SW 1271 (cell line): ENCODE measurements at regions not wholly inside any gene's neighbourhood (a gene's known extent, or its start where the extent isn't known, plus 50 kb on each side); places are given as distances from the start of the nearest gene placed in this dataset.

ENCODE experiments used
- DNase-seq, 2 experiments: peaks; one replicate each; lab custom pipeline; 2025; lab: John Stamatoyannopoulos, UW

DNA sequence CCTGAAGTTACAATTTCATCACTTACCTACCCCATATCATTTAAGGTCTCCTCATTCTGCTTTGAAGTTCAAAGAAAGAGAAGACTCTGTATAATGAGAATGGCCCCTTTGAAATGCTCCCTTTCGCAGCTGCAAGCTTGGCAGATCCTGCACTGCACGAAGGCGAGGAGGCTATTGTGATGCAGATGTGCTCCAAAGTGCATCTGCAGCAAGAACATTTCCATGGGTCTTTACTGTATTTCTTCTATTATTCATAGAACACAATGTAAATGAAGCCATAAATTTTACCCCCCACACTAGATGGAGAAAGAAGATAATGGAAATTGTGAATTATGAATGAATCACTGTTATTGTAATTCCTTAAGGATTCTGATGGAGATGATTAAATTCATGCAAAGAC lies 178.7 kb downstream of the CHD9NB start:
- no peak for DNase-seq

DNA sequence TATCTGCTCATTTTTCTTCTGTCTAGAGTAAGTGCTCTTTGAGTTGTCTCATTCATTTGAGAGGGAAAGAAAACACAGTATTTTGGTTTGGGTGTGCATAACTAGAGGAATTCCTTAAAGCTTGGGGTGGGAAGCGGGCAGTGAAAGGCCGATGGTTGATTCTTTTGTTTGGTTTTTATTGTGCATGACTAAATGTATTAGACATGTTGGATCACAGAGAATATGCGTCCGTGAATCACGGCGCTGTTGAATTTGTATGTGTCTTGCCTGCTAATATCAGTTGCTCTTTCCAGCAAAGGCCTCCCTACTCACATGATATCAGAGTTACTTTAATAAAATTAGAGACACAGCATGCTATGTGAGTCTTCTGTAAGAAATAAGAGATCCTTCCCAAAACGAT lies 180.0 kb downstream of the CHD9NB start:
- no peak for DNase-seq

DNA sequence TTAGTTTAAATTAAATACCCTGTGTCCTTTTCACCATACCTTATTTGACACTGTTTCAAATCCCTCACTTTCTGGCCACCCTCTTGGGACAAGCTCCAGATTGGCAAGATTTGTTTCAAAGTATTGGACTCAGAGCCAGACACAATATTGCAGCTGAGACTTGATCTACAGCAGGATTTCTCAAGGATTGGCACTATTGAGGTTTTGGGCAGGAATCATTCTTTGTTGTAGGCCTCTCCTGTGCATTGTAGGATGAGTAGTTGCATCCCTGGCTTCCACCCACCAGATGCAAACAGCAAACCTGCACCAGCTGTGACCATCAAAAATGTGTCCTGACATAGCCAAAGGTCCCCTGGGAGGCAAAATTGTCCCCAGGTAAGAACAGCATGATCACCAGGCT lies 181.2 kb downstream of the CHD9NB start:
- no peak for DNase-seq

DNA sequence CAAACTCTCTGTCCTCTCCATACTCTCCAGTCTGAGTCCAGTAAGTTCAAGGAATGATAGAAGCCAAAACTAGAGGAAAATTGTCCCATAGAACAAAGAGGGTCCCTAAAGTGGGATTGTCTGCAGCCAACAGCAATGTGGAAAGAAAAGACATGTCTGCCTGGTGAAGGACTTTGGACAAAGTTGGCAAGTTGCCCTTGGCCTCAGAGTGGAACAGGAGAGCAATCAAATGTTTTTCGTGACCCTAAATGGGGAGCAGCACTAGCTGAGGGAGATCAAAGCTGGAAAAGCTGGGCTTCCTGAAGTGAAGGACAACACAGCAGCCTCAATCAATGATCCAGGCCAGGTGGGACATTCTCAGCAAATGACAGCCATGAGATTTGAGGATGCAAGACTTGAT lies 183.5 kb downstream of the CHD9NB start:
- DNase-seq, result no peak

DNA sequence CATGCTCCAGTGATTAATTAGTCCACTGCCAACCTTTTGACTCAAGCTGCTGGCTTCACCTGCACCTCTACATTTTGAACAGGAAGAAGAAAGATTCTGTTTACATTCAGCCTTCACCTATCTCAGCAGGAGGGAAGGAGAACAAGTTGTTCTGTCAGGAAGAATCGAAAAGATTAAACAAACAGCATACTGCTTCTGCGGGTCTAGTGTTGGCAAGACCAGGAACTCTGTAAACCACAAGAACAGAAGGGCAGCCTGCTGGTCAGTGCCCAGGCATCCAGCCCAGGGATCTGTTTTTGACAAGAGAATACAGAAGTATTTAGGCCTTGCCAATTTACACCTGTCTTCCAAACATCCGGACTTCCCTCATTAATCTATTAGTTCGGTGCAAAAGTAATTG lies 189.7 kb downstream of the CHD9NB start:
- DNase-seq, result no peak

DNA sequence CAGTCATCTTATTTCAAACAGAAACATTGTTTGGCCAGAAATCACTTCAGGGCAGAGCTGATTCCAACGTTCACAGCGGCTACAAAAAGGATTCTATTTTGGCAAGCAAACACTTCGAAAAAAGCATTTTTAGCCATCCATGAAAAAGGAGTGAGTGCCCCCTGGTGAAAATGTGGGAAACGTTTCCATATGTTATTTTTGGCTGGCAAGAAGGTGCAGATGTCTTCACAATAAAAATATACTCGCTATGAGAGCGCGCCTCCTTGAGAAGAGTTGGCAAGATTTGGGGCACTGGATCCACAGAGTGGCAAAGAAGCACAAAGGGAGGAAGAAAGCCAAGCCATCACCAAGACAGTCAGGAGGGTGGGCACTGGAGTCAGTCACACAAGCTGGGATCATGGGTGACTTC lies 191.1 kb downstream of the CHD9NB start:
- no peak for DNase-seq

DNA sequence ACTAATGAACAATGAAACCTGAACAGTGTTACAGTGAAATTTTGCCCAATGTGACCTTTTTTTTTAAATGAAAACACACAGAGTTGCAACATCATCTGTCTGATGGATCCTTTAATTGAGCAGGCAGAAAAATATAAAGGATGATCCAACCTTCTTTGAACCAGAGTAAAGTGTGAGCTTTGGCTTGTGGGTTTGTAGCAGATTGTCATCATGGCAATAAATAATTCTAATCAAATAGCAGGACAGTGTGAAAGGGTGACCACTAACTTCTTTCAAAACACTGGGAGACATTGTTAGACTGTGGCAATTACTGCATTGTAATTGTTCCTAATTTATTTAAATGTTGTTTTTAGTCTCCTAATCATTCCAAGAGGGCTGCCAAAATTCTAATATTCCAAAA lies 197.2 kb downstream of the CHD9NB start:
- no peak for DNase-seq

DNA sequence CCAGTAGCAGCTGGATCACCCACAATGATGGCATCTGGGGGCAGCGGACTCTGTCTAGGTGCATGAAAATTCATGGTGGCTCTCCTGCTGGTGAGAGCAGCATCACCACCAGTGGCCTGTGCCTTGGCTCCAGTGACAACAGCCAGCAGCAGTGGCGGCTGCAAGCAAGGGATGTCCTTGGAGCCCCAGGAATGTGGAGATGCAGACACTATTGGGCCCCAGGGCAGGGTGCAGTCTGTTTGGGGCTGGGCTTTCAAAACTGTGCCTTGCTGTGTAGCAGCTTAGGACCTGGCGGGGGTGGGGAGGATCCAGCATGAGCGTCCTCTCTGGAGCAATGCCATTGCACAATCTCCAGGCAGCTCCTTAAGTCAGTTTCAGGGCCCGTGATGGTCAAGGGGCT lies 199.7 kb downstream of the CHD9NB start:
- DNase-seq, result no peak

DNA sequence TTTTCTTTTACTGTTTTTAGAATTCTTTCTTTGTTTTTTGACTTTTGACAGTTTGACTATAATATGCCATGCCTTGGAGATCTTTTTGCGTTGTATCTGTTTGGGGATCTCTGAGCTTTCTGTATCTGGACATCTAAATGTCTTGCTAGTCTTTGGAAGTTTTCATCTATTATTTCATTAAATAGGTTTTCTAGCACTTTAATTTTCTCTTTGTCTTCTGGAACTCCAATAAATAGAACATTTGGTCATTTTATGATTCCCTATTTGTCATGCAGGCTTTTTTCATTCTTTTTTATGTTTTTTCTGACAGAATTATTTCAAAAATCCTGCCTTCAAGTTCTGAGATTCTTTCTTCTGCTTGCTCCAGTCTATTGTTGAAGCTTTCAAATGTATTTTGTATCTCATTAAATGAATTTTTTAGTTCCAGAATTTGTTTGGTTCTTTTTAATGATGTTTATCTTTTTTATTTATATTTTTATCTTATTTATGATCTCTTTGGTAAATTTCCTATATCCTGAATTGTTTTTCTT lies 201.4 kb downstream of the CHD9NB start:
- no peak for DNase-seq

DNA sequence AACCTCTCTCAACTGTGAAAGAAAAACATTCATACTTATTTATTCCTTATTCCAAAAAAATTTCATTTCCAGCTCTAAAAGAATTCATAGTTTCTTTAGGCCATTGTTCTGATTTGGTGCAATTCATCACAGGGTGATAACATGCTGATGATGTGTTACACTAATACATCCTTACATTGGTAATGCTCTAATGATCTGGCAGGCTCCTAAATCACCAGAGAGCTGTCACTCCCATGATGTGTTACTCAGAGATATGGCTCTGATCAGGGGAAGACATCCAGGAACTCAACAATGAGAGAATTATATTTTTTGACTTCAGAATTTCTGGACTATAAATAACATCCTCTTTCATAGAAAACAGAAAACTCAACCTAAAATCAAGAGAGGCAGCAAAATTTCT lies 209.3 kb downstream of the CHD9NB start:
- DNase-seq, result no peak

DNA sequence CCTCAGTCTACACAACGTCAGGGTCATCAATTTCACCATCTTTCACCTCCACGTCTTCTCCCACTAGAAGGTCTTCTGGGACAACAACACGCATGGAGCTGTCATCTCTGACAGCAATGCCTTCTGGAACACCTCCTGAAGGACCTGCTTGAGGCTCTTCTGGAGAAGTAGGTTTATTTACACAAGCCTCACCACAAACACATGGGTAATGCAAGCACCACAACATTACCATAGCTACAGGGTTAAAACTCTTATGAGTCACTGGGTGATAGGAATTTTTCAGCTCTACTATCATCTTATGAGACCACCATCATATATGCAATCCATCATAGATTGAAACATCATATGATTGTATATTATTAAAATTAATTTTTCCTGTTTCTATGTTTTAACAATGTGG lies 215.4 kb downstream of the CHD9NB start:
- no peak for DNase-seq

DNA sequence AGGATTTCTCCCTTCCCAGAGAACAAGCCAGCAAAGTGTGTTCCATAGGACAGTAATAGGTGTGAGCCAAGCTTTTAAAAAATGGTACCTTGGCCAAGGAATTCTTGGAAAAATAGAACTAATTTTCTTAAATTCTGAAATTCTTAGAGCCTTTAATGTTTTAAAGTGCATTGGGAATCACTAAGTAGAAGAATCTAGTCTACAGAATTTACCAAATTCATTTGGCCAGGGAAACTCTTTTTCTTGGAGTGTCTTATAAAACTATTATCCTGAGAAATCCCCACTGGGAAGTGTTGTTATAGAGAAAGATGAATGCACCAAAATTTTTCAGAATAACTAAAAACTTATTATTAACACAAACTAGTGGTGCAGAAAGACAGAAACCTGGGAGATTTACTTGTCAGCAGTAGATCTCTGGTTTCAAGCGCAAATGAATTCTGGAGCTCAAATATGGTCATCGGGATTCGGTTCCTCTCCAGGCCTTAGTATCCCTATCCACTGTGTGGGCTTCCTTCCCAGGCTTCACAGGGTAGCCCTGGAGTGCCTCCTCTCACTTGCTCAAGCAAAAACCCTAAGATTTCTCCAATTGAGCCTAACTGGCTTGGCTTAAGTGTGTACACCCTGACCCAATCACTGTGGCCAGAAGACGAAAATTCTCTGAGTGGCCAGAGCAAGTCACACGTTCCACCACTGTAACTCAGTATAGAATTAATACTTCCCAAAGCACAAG lies 217.8 kb downstream of the CHD9NB start:
- DNase-seq, result no peak

DNA sequence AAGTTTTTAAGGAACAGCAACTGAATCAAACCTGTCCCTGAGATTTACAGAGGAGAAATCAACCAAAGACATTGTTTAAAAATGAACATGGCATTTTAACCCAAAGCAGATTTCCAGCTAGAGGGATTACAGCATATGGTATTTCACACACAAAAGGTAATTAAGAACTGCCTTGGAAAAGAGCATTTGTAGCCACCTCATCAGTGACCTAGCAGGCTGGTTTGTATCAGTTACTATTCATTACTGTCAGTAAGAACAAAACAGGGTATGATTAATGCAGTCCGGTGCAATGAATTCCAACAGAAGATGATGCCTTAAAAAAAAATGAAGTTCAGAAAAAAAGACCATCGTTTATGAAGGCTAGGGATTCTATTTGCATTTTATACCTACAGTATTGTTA lies 219.9 kb downstream of the CHD9NB start:
- DNase-seq, result no peak

DNA sequence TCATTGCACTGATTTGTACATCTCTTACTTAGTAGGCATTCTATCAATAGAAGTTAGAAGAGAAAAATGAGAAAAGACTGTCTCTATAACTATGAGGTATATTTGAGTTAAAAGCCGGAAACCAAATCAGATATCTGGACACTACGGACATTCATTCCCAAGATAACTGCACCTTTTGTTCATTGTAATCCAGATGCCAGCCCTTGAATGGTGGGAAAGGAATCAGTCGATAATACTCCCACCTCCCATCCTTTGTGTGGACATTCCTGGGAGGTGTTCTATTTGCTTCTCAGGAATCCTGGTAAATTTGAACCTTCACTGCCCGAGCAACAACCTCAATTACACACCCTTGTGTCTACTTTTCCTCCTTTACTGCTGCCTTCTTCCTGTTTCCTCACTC lies 225.2 kb downstream of the CHD9NB start:
- DNase-seq, result no peak

DNA sequence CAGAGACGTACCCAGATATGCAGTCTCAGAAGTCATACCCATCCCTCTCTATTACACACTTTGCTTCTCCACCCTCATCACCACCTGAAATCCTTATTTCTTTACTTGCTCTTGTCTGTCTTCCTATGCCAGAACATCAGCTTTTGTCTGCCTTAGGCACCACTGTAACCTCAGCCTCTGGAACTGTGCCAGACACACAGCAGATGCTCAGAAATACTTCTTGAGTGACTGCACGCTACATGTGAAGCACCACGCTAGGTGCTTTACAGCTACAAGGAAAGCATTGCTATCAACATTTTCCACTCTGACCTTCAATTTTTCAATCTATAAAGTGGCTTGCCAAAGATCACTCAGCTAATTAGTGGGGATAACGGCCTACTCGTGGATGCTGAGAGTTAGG lies 226.8 kb downstream of the CHD9NB start:
- no peak for DNase-seq

DNA sequence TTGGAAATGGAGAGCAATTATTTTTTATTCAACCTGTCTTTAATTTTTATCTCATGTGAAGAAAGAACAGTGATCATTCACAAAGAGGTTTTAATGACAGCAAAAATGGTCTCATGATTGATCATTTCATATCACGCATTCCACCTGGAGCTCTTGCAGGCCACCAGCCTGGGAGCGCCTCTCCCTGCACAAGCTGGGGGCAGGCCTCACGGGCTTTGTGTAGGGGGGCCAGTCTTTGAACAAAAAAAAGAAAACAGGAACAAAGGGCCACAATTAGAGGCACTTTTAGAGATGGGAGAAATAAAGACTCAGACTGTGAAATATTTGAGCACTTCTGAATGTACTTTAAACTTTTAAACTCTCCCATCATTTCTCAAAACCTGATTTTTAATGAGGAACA lies 232.9 kb downstream of the CHD9NB start:
- DNase-seq, result no peak

DNA sequence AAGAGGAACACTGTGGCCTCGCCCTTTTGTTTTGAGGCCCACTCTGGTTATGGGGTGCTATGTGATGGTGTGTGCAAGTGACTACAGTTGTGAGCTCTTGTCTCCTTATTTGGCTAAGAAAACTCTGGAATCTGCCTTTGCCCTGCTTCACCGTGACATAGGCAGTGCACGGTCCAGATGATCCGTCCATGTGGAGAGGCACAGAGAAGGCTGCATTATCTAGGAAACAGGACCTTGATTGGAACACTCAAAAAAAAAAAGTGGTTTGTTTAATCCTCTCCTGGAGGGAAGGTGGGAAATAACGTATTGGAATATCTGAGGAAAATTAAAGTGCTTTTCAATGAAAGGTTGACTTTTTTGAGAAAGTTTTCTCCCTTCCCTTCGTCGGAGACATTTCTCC lies 233.3 kb downstream of the CHD9NB start:
- no peak for DNase-seq

DNA sequence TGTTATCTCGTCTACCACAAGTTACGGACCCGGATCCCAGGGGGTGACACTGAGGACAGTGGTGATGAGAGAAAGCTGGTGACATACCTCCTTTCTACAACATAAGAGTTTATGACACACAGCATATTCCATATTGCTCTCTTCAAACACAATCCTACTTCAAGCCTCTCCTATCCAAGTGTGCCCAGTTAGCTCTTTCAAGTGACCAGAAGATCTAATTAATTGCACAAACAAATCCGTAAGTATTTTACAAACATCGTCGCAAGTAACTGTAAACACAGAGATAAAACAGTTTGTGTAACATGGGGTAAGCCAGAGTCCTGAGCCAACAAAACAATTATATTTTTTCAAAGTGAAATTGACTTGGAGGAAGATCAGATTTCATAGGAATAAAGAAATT lies 235.0 kb downstream of the CHD9NB start:
- no peak for DNase-seq

DNA sequence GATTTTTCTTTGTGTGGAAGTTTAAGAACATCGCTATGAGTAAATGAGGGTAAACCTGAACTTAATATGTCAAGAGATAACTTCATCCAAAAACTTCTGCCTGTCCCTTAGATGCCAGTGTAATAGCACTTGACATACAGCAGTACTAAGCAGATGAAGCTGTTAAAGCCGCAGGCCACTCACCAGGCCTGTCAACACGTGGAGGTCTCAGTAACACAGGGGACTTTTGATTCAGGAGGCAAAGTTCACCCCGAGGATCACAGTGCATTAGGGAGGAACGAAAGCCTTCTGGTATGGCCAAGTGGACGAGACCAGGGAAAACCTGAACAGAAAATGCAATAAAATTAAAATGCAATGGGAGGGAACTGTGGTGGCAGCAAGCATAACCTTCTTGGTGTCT lies 235.7 kb downstream of the CHD9NB start:
- no peak for DNase-seq

DNA sequence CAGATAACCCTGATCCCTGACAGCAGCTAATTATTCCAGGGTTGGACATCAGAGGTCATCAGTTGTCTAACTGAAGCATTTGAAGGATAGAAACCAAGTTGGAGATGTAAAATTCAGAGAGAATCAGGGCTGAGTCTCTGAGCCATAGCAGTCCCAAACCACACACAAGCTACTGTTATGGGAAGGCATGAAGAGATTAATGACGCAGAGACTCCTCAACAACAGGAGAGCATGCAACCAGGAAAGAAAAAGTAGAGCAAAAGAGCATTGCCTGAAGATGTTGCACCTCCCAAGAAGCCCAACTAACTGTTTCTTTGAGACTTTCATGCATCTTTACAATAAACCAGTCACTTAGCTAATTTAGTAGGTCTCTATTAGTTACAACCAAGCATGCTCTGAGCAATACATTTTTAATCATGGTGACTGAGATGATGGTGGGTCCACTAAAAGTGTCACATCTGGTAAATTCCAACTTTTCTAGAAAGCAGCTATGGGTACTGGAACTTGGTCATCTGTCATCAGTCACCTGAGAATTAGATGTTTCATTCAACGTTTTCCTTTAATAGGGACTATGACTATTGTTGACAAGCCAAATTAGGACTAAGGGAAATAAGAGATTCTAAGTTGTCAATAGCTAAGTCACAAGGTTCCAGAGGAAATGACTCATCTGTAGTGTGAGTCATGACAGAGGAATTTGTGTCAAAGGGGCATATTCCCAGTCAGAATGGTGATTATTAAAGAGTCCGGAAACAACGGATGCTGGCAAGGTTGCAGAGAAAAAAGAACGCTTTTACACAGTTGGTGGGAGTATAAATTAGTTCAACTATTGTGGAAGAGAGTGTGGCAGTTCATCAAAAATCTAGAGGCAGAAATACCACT lies 239.8 kb downstream of the CHD9NB start:
- DNase-seq, result peak; percentile 9 to 65

DNA sequence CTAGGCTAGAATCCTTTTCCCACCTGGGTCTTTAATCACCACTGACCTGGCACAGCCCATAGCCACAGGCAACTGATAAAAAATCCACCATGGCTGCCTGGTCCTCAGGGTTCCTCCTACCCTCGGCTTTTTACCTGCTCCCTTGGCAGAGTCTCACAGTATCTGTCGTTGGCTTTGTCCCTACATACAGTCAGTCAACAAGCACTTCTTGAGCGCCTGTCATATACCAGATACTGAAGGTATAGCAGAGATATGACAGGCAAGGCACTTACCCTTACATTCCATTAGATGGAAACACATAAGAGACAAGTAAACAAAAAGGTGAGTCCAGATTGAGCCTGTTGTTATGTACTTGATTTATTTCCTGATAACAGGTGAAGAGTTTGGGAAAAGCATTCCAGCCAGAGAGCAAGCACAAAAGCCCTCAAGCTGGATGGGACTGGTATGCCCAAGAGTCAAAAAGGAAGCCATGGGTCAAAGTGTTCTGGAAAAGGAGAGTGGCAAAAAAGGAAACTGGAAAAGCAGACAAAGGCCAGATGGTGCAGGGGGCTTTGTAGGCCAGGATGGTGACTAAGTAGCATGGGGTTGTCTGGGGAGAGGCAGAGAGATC lies 247.0 kb downstream of the CHD9NB start:
- DNase-seq, result no peak

DNA sequence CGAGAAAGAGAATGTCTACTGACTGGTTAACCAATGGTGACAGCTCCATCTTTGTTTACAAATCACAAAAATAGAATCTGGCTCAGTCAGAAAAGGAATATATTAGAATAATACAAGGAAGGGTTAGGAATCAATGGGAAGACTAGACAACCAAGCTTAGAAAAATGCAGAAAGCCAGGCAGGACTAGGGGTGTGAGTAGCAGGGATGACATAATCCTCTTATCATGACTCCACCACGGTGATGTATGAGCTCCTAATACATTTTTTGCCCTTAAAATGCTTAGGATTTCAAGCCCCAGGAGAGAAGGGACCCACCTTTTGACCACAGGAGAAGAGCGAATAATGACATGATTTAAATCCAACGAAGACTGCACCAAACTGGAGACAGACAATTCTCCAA lies 252.3 kb downstream of the CHD9NB start:
- no peak for DNase-seq

DNA sequence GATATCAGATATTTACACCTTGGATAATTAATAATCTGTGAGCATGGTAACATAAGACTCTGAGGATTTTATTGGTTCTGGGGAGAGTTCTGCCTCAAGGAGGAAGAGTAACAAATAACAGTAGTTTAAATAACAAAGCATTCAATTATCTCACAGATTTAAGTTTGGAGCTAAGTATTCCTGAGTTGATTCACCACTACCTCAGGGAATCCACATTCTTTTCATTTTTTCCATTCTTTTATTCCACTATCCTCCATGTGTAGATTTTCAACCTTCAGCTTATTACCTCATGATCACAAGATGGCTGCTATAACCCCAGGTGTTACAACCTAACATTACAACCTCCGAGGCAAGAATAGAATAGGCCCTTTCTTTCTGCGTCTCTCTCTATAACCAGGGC lies 252.2 kb upstream of the TOX3 start:
- no peak for DNase-seq
